GM10248 (cell line): ENCODE measurements at regions not wholly inside any gene's neighbourhood (a gene's known extent, or its start where the extent isn't known, plus 50 kb on each side); places are given as distances from the start of the nearest gene placed in this dataset.

ENCODE experiments used
- CTCF ChIA-PET: fragments of 300-600 bp; sonication (Branson Sonifier 250); formaldehyde crosslinking; extraction: SDS; loops from one replicate; lab custom pipeline; 2021; ENCODE audit warnings: antibody characterized with exemption; lab: Yijun Ruan, JAX
- POLR2A ChIA-PET: fragments of 350-650 bp; sonication (Branson Sonifier 250); formaldehyde crosslinking; extraction: SDS; loops from one replicate; lab custom pipeline; 2020; ENCODE audit warnings: antibody characterized with exemption; lab: Yijun Ruan, JAX
- DNase-seq: peaks from one replicate; pipeline ENCODE4 v3.0.0; 2012; ENCODE audit errors: extremely low spot score
- CTCF ChIP-seq: IDR thresholded peaks from 2 replicates; pipeline ENCODE4 v1.5.1; 2012; ENCODE audit warnings: mild to moderate bottlenecking, low read depth; ENCODE audit errors: extremely low read depth, missing control alignments, control extremely low read depth

- DNase-seq: no peak
- TF ChIP-seq CTCF: no peak
- POLR2A ChIA-PET: interaction anchor here (0.5 kb wide), 1 partner anchor 381 kb away, joined by 3 read pairs; no protein-coding TSS in a partner anchor
- CTCF ChIA-PET: interaction anchor here (0.8 to 1.1 kb wide), 2 partner anchors 15 to 17 kb away, joined by 3 read pairs; no protein-coding TSS in a partner anchor
These were observed 111.8 kb upstream of the JUN start for GRCh38 chr1:58895559-58896145.

- ChIA-PET CTCF (interaction anchor here (1.1 kb wide), 2 partner anchors 10 to 18 kb away, joined by 3 read pairs; no protein-coding TSS in a partner anchor), POLR2A (interaction anchor here (0.5 kb wide), 1 partner anchor 380 kb away, joined by 3 read pairs; no protein-coding TSS in a partner anchor)
- no peak for TF ChIP-seq CTCF
- no peak for DNase-seq
These were observed 112.7 kb upstream of the JUN start for GRCh38 chr1:58896246-58897183.

GRCh38 chr1:58898739-58899586 is 115.1 kb upstream of the JUN start:
- TF ChIP-seq CTCF: no peak
- ChIA-PET POLR2A (no interaction called here), CTCF (interaction anchor here (1.1 to 3.5 kb wide), 6 partner anchors 10 to 69 kb away, joined by 3 to 27 read pairs (median 4); no protein-coding TSS in a partner anchor)
- no peak for DNase-seq

- POLR2A ChIA-PET: no interaction called here
- no peak for DNase-seq
- CTCF ChIA-PET: interaction anchor here (1.2 to 3.5 kb wide), 6 partner anchors 11 to 107 kb away, joined by 3 to 27 read pairs (median 3); no protein-coding TSS in a partner anchor
- TF ChIP-seq CTCF: no peak
These were observed 115.9 kb upstream of the JUN start for GRCh38 chr1:58899587-58900271.

GRCh38 chr1:58900396-58900795 is 116.5 kb upstream of the JUN start:
- POLR2A ChIA-PET: no interaction called here
- CTCF ChIA-PET: interaction anchor here (1.2 to 3.5 kb wide), 5 partner anchors 11 to 106 kb away, joined by 3 to 27 read pairs (median 4); no protein-coding TSS in a partner anchor
- DNase-seq: no peak
- TF ChIP-seq CTCF: no peak
